Activated CD8-positive, alpha-beta memory T cell treated with anti-CD3 and anti-CD28 coated beads, Interleukin-2, amount 50 U/mL, for 1 hour (primary cell): ENCODE measurements at regions not wholly inside any gene's neighbourhood (a gene's known extent, or its start where the extent isn't known, plus 50 kb on each side); places are given as distances from the start of the nearest gene placed in this dataset.

Source experiments
- DNase-seq: peaks from one replicate; pipeline ENCODE4 v3.0.0-alpha.2; 2020; ENCODE audit errors: extremely low read depth

DNA sequence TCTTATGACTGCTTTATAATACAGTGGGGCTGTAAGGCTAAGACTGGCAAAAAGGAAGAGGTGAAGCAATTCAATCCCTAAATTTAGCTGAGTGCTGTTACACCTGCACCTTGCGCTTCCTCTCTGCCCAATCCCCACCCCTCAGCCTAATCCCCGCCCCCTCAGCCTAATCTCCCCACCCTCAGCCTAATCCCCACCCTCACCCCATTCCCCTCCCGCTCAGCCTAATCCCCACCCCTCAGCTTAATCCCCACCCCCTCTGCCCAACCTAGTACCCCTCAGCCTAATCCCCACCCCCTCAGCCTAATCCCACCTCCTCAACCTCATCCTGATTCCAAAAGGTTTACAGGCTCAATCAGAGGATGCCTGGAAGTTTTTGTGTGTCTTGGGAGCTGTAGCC is 155.5 kb downstream of the PMP22 start:
- DNase-seq: no peak

GRCh38 chr17:15108992-15109391 is 156.1 kb downstream of the PMP22 start:
- DNase-seq: no peak

DNA sequence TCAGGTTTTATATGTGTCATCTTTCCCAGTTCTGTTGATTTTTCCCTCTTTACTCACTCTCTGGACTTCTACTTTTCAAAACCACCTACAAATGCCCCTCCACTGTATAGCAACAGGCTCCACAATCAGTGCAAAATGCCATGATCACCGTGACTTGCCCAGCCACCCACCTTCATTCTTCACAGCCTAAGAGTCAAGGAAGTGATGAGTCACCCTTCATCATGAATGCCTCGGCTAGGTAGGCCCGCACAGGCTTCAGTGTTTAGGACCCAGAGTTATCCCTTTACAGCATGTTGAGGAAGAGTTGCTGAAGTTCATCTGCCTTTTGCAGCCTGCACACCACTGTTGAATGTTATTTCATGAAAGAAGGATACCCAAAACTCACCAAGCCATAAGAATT is 158.6 kb downstream of the PMP22 start:
- no peak for DNase-seq

DNA sequence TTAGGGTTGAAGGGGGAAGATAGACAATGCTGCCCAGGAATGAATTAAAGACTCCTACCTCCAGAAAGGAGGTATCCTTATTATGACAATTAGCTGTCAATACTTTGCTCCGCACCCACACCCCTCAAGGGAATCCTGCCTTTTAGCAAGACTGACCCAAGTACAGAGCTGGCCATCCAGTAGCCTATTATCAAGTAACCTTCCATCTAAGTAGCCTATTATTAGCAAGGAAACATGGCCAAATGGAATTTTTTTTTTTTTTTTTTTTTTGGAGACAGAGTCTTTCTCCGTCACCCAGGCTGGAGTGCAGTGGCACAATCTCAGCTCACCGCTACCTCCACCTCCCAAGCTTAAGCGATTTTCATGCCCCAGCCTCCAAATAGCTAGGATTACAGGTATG is 161.3 kb downstream of the PMP22 start:
- DNase-seq: no peak

DNA sequence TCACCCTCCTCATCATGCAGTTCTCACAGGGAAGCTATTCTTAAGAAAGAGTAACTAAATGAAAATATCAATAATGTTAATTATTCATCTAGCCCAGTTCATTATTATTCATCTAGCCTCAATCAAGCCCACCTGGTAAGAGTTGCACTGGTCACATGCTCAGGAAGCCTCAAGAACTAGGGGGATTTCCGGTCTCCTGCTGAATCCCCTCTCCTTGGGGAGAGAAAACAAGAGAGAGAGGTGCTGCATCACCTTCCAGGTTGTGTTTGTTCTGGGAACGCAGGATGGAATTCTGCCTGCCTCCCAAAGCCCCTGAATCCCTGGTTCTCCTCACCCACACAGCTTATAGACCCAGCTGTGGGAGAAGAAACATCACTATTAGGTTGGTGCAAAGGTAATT is 164.0 kb downstream of the PMP22 start:
- DNase-seq: no peak

DNA sequence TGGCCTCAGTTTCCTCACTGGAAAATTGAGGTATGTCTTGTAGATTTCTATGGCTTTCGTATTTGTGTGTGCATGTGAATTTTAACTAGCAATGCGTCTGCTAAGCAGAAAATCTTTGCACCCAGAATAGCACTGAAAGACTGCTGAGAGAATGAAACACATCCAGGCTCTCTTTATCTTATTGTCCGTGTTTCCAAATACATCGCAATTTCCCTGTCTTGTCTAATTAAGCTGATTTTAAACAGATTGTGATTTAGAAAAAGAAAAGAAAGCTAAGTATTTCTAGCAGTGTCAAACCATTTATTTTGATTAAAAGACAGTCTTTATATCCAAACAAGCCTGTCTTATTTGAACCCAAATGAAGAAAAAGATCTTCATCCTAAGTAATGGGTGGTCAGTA is 168.6 kb downstream of the PMP22 start:
- no peak for DNase-seq

DNA sequence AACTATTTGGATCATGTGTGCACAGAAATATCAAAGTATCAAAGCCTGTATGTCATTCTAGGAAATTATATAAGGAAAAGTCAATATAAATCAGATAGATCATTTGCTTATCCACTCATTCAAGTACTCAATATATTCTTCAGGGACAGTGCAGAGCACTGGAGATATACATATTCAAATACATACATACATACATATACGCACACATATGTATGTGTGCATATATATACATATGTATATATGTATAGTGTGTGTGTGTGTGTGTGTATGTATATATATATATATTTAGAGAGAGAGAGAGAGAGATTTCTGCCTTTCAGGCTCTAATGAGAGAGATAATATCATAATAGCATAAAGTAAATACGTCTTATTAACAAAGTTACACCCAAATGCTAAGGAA is 169.2 kb downstream of the PMP22 start:
- no peak for DNase-seq

GRCh38 chr17:15092762-15093161 is 172.4 kb downstream of the PMP22 start:
- DNase-seq: no peak

GRCh38 chr17:15092261-15092660 is 172.9 kb downstream of the PMP22 start:
- DNase-seq: no peak

GRCh38 chr17:15091825-15092224 is 173.3 kb downstream of the PMP22 start:
- DNase-seq: no peak

DNA sequence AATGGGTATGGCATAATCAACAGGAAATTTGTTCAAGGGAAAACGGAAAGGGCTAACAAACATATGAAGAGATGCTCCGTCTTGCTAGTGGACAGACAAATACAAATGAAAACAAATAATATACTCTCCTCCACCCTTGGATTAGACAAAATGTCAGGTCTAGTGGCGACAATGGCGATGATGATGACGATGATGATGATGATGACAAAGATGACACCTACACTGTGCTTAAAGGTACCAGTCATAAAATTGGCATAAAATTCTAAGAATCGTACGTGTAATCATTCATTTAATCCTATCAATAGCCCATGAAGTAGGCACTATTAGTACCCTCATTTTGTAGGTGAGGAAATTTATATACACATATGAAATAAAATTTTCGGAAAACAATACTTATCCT is 174.6 kb downstream of the PMP22 start:
- no peak for DNase-seq

DNA sequence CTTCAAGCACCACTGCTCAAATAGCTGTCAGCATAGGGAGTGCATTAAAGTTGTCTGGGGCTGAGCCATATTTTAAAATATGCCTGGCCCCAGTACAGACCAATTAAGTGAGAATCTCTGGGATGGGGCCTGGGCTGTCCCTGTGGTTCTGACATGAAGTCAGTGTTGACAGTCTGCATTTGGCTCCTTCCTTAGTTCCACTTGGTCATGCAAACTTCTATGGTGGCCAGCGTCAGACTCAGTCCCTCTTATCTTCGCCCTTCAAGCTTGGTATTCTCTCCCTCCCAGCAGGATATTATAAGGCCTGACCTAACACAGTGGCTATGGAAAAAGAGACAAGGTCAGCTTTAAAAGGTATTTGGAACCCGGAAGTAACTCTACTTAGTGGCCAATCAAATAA is 177.2 kb downstream of the PMP22 start:
- no peak for DNase-seq

GRCh38 chr17:15086776-15087295 is 178.3 kb downstream of the PMP22 start:
- DNase-seq: no peak

DNA sequence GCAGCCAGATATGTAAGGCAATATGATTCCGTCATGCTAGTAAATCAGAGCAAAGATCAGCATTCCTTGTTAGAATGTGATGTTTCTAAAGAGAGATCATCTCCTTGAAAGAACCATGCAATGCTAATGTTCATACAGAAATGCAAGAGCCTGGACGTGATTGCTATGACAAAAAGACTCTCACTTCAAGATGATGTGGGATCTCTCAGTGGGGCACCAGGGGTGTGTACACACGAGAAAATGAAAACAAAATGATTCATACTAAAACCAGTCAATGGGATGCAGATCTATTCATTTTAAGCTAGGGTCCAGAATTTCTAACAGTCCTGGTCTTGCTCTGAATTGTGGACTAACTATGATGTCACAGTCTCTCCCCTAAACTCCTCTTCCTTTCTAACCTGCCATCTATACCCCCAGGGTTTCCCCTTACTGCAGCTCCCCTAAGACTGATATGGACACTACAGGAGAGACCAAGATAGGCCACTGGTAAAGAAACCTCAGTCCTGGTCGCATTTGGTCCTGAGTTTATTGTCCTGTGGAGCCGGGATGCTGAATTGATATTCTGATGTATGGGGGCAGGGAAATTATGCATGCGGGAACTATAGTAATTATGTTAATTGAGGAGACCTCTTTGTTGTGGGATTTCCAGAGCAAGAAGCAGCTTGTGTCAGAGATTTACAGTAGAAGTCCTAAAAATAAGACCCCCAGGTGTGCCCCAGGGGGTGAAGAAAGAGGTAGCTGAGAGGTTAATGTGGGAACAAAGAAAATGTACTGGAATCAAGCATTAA is 179.0 kb downstream of the PMP22 start:
- DNase-seq: no peak

DNA sequence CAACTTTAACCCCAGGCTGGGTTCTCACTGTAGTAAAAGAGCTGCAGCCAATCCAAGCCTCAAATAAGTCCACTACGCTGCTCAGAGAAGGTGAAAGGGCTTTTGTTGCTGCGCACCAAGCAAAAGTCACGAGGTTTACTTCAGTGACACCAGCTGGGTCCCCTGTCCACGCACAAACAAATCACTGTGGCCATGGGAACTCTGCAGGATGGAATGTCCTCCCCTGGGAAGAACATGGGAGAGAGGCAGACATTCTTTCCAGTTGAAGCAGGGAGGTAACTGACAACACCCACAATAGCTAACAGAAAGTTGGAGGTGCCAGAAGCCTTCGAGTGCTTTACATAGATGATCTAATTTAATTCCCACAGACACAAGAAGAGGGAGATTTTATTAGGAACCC is 181.9 kb downstream of the PMP22 start:
- DNase-seq: no peak

DNA sequence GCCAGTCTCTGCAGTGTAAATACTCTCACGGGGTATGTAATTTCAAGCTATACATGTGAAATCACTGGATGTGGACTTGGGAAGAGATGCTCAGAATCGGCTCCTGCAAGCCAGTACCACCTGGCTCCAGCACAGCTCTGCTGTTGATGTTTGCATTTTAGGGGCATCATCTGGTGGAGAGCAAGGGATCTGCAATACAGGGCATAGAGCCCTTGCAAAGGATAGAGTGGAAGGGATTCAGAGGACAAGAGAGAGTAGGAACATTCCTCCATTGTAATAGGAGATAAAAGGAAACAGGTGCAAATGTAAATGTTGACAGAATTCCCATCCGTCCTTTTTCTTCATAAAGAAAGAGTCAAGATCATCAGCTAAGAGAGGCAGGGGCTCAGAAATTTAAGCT is 184.1 kb downstream of the PMP22 start:
- no peak for DNase-seq

DNA sequence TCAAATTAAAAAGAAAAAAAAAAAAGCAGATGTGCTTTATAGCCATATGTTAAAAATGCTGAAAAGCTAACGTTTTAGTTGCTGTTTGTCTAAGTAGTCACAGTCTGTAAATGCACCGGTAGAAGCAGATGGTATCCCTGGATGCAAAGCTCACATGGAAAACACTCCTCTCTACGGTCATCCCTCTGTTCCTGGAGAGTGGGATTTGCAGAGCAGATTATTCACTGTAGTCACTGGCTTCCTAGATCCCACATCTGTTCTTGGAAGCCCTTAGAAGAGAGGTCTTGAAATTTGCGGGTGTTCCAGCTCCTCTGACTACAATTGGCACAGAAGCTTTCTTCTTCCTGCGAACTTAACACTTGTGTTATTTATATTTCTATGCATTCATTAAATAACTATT is 186.6 kb downstream of the PMP22 start:
- no peak for DNase-seq

DNA sequence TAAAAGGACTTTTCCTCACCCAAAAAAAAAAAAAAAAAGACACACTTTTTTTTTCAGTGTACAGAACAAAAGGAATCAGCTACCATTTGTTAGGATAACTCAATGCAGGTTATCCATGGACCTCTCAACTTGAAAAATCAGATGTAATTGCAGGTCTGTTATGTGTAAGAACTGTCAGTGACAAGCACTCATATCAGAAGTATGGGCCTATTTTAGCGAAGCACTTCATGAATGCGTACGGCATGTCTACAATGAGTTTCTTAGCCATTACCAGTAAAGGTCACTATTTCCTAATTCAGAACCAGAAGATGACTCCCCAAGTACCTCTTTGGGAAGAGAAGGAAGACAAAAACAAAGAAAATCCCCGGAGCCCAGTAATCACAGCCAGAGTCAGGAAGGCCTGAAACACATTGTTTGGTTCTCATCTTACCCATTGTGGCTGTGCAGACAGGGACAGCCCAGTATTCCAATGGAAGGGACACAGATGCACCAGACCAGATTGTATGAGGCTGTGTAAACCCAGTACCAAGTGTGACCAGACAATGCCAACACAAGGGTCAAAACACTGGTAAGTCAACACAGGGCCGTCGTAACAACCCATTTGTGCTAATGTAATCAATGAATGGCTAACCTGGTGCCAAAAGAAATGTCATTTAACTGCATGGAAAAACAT is 188.0 kb downstream of the PMP22 start:
- no peak for DNase-seq

DNA sequence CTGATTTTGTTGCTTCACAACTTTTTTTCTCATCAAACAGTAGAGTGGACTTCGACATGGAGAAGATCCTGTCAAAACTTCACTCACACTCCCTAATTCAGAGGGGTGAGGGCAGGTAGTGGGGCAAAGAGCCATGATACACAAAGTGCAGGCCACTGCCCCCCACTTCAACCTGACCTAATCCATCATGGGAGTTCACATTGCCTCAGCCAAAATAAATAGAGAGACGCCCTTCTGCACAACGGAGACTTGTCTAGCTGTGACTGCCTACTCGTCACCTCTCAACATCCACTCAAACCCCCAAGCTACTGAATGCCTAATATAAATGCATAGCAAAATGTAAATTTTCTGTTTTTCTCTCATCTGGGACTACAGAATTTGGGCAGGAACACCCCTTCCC is 213.2 kb downstream of the PMP22 start:
- DNase-seq: no peak

DNA sequence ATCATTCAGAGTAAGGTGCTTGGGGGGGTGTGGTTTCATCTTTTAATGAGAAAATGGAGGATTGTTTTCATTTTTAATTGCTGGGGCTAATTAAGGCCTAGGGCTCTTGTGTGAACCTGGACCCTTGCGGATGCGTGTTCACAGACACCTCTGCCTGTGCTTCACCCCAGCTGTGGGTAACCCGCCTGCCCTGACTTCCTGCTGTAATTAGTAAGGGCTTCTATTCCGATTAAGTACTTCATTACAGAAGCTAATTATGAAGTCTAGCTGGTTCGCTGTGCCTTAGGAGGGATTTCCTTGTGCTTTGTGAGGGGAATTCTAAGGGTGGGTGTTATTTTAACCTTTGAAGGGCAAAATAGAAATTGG is 215.3 kb downstream of the PMP22 start:
- no peak for DNase-seq

DNA sequence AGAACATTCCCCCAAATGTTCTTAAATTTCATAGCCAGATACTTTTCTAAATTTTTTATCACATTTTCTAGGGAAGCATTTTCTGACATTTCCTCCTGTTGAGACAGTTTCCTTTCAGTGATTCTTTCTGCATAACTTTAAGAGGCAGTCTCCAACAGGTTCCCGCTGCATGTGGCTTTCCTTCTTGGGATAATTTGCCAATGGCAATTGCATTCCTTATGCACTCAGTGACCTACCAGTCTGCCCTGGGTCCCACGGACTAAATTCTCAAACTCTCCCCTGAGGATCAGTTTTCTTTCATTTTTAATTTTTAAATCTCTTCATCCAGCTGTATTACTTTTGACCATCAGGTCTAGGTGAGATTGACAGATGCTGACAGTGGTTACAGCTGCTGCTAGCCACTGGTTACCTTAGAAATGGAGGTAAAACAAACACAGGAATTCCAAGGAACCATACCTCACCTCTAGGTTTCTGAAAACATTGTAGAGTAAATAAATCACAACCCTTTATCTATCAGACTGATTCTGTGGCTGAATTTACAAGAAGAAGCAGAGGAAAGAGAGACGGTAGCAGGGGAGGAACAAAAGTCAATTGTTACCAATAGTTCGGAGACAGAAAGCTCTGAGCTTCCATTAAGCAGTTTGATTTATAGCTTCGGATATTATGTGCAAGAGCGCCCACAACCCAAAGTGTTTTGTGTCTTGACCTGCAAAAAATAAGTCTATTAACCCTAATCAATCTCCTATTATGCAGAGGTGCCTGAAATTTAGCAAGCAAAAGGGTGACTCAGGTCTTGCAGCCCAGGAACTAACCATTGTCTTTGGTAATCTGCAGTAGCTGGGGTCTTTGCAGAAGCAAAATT is 216.0 kb downstream of the PMP22 start:
- DNase-seq: no peak

DNA sequence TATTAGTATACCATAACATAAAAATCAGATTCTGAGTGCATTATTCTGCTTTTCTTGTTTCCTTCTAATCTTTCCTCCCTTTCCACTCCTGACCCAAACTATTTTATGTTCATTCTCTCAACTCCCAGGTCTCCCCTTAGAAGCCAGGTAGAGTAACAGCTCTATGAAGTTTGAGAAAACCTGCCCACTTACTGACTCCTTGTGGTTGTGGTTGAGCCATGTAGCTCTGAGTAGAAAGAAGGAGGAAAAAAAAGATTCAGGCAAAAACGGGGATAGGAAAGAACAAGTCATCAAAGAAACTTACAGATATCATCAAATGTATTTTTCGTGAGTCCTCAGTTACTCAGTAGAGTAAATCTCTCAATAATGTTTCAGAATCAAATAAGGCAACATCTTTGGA is 216.7 kb downstream of the PMP22 start:
- DNase-seq: no peak

- no peak for DNase-seq
Measured at GRCh38 chr17:15042311-15042710, 222.8 kb downstream of the PMP22 start.
